ENCODE measurements at regions not wholly inside any gene's neighbourhood (a gene's known extent, or its start where the extent isn't known, plus 50 kb on each side); places are given as distances from the start of the nearest gene placed in this dataset.

DNA sequence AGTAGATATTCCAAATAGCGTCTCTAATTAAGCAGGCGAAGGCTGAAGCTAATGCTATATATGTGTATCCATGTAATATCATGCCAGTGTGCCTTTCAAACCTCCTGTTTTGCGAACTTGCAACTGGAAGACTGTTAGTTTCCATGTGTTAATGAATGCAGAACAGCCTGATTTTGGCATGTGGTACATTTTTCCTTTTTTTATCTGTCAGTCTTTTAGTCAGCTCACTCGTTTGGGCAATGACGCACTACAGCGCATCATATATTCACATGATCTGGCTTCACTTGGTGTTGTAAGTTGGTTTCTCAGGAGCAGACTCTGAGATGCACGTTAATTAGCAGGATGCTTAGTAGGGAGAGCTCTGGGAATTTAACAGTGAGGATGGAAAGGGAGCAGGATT is 210.4 kb upstream of the CA10 start:
- no peaks in the 10 kb centered on the region for H3K4me1 ChIP-seq (ENCODE audit: low read length)
- no peaks in the 10 kb centered on the region for H3K79me2 ChIP-seq (ENCODE audit: low read length)
- H3K27ac ChIP-seq (ENCODE audit: low read length), result no peak overlapping the region
- H2AFZ ChIP-seq (ENCODE audit: low read depth, low read length), result no peak overlapping the region
- H3K4me3 ChIP-seq (ENCODE audit: low read length), result no peak overlapping the region
- TF ChIP-seq EZH2phosphoT487 (IDR thresholded peaks at IDR 0.05; ENCODE audit: low read depth), result no peak
- TF ChIP-seq, protein P1, sequence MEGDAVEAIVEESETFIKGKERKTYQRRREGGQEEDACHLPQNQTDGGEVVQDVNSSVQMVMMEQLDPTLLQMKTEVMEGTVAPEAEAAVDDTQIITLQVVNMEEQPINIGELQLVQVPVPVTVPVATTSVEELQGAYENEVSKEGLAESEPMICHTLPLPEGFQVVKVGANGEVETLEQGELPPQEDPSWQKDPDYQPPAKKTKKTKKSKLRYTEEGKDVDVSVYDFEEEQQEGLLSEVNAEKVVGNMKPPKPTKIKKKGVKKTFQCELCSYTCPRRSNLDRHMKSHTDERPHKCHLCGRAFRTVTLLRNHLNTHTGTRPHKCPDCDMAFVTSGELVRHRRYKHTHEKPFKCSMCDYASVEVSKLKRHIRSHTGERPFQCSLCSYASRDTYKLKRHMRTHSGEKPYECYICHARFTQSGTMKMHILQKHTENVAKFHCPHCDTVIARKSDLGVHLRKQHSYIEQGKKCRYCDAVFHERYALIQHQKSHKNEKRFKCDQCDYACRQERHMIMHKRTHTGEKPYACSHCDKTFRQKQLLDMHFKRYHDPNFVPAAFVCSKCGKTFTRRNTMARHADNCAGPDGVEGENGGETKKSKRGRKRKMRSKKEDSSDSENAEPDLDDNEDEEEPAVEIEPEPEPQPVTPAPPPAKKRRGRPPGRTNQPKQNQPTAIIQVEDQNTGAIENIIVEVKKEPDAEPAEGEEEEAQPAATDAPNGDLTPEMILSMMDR (IDR thresholded peaks at IDR 0.05; ENCODE audit: low read depth, low read length), result no peak
- H3K9me3 ChIP-seq (ENCODE audit: insufficient read depth, low read length), result no peaks in the 10 kb centered on the region
- H4K20me1 ChIP-seq (ENCODE audit: insufficient read depth, low read length), result no peaks in the 10 kb centered on the region
- no peaks in the 10 kb centered on the region for H3K36me3 ChIP-seq (replicated peaks; ENCODE audit: low read depth, low read length)
- no peak overlapping the region for H3K9ac ChIP-seq (ENCODE audit: low read length)
- H3K4me2 ChIP-seq (ENCODE audit: low read length), result no peak overlapping the region
- no peaks in the 10 kb centered on the region for H3K27me3 ChIP-seq (ENCODE audit: low read depth, low read length)

DNA sequence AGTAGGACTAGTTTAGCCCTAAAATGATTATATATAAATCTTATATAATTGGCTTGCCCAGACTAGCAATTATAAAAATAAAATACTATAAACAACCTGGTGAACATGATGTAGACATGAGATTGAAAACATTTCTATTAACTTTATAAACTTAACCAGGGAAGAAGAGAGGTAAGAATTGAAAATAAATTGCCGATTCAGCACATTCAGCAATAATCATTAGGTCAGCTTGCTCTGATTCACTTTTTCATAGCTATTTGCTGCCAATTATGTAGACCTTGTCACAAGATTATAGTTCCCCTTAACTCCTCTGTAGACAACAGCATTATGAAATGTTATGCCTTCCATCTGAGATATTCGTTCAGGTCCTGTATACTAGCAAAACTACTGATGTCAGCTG is 199.3 kb upstream of the CA10 start:
- Histone ChIP-seq H3K4me3 (ENCODE audit: low read length) (no peak overlapping the region), H4K20me1 (ENCODE audit: insufficient read depth, low read length) (no peaks in the 10 kb centered on the region), H3K4me2 (ENCODE audit: low read length) (no peak overlapping the region), H3K27me3 (ENCODE audit: low read depth, low read length) (no peaks in the 10 kb centered on the region), H3K27ac (ENCODE audit: low read length) (no peak overlapping the region), H3K79me2 (ENCODE audit: low read length) (no peaks in the 10 kb centered on the region), H2AFZ (ENCODE audit: low read depth, low read length) (no peak overlapping the region), H3K4me1 (ENCODE audit: low read length) (no peaks in the 10 kb centered on the region), H3K9me3 (ENCODE audit: insufficient read depth, low read length) (no peaks in the 10 kb centered on the region), H3K9ac (ENCODE audit: low read length) (no peak overlapping the region), H3K36me3 (replicated peaks; ENCODE audit: low read depth, low read length) (no peaks in the 10 kb centered on the region)
- no peak for TF ChIP-seq EZH2phosphoT487 (IDR thresholded peaks at IDR 0.05; ENCODE audit: low read depth)
- TF ChIP-seq, protein P1 (IDR thresholded peaks at IDR 0.05; ENCODE audit: low read depth, low read length), result no peak

DNA sequence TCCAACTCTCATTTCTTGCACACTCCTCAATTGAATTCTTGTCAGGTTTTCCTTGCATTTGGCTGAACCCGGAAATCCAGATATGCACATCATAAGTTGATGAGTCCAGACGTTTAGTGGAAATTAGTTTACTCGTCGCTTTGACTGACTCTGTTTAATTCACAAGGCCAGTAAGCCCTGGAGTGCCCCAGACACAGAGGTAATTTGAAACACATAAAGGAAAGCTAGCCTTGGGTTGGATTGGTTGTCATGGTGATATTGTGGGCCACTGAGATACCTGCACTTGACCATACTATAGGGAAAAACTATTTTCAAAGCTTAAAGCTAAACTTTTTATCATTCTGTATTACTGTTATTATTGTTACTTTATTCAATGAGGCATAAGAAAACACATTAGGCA is 178.3 kb upstream of the CA10 start:
- H3K27me3 ChIP-seq (ENCODE audit: low read depth, low read length), result no peaks in the 10 kb centered on the region
- TF ChIP-seq, protein P1 (IDR thresholded peaks at IDR 0.05; ENCODE audit: low read depth, low read length), result no peak
- TF ChIP-seq EZH2phosphoT487 (IDR thresholded peaks at IDR 0.05; ENCODE audit: low read depth), result no peak
- no peaks in the 10 kb centered on the region for H4K20me1 ChIP-seq (ENCODE audit: insufficient read depth, low read length)
- H2AFZ ChIP-seq (ENCODE audit: low read depth, low read length), result no peak overlapping the region
- no peaks in the 10 kb centered on the region for H3K79me2 ChIP-seq (ENCODE audit: low read length)
- H3K9ac ChIP-seq (ENCODE audit: low read length), result no peak overlapping the region
- H3K27ac ChIP-seq (ENCODE audit: low read length), result no peak overlapping the region
- no peaks in the 10 kb centered on the region for H3K9me3 ChIP-seq (ENCODE audit: insufficient read depth, low read length)
- peaks cover 26% of the 10 kb centered on the region for H3K4me1 ChIP-seq (ENCODE audit: low read length)
- H3K4me3 ChIP-seq (ENCODE audit: low read length), result no peak overlapping the region
- no peak overlapping the region for H3K4me2 ChIP-seq (ENCODE audit: low read length)
- no peaks in the 10 kb centered on the region for H3K36me3 ChIP-seq (replicated peaks; ENCODE audit: low read depth, low read length)

DNA sequence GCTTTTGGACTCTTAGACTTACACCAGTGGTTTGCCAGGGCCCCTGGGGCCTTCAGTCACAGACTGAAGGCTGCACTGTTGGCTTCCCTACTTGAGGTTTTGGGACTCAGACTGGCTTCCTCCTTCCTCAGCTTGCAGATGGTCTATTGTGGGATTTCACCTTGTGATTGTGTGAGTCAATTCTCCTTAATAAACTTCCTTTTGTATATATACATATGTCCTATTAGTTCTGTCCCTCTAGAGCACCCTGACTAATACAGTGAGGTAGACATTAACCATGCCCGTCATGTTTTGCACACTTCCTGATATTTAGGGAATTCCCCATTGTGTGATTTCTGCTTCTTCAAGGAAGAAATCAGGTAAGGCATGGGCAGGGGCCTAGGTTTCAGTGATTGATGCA is 147.8 kb upstream of the CA10 start:
- Histone ChIP-seq H2AFZ (ENCODE audit: low read depth, low read length) (no peak overlapping the region), H4K20me1 (ENCODE audit: insufficient read depth, low read length) (no peaks in the 10 kb centered on the region), H3K4me2 (ENCODE audit: low read length) (peak overlapping the region; percentile 58), H3K4me3 (ENCODE audit: low read length) (no peak overlapping the region), H3K79me2 (ENCODE audit: low read length) (no peaks in the 10 kb centered on the region), H3K27me3 (ENCODE audit: low read depth, low read length) (no peaks in the 10 kb centered on the region), H3K9me3 (ENCODE audit: insufficient read depth, low read length) (peaks cover 7% of the 10 kb centered on the region; the same call in 1 of the 2 replicates), H3K36me3 (replicated peaks; ENCODE audit: low read depth, low read length) (peaks cover 11% of the 10 kb centered on the region), H3K9ac (ENCODE audit: low read length) (peak overlapping the region; percentile 10; the same call in 1 of the 2 replicates), H3K4me1 (ENCODE audit: low read length) (peaks cover 24% of the 10 kb centered on the region), H3K27ac (ENCODE audit: low read length) (peak overlapping the region; percentile 83)
- no peak for TF ChIP-seq EZH2phosphoT487 (IDR thresholded peaks at IDR 0.05; ENCODE audit: low read depth)
- TF ChIP-seq, protein P1 (IDR thresholded peaks at IDR 0.05; ENCODE audit: low read depth, low read length), result no peak
